HFFc6 (cell line): ENCODE measurements at regions not wholly inside any gene's neighbourhood (a gene's known extent, or its start where the extent isn't known, plus 50 kb on each side); places are given as distances from the start of the nearest gene placed in this dataset.

Experiments used
- DNase-seq: peaks from one replicate; pipeline ENCODE4 v3.0.0-alpha.2; 2018
- H3K27ac Mint-ChIP-seq: 2 replicates; pipeline ENCODE4 v1.8.0; 2020; ENCODE audit warnings: mild to moderate bottlenecking, mixed read lengths
- H3K27me3 Mint-ChIP-seq: 2 replicates; pipeline ENCODE4 v1.8.0; 2021; ENCODE audit warnings: mild to moderate bottlenecking, moderate library complexity, mixed read lengths; ENCODE audit not compliant: insufficient read depth
- H3K36me3 Mint-ChIP-seq: 2 replicates; pipeline ENCODE4 v1.8.0; 2021; ENCODE audit warnings: low read depth, mixed read lengths
- H3K4me1 Mint-ChIP-seq: 2 replicates; pipeline ENCODE4 v1.8.0; 2020; ENCODE audit warnings: low read depth, mixed read lengths
- H3K4me3 Mint-ChIP-seq: 2 replicates; pipeline ENCODE4 v1.8.0; 2020; ENCODE audit warnings: mild to moderate bottlenecking, moderate library complexity, mixed read lengths
- H3K9me3 Mint-ChIP-seq: 2 replicates; pipeline ENCODE4 v1.8.0; 2020; ENCODE audit warnings: mild to moderate bottlenecking, mixed read lengths
- TF ChIP-seq, protein P1 (sequence below): fragments of 200-600 bp; sonication (generic); IDR thresholded peaks from 2 replicates; pipeline ENCODE4 v1.5.0; 2021; ENCODE audit warnings: antibody characterized with exemption, mild to moderate bottlenecking

DNA sequence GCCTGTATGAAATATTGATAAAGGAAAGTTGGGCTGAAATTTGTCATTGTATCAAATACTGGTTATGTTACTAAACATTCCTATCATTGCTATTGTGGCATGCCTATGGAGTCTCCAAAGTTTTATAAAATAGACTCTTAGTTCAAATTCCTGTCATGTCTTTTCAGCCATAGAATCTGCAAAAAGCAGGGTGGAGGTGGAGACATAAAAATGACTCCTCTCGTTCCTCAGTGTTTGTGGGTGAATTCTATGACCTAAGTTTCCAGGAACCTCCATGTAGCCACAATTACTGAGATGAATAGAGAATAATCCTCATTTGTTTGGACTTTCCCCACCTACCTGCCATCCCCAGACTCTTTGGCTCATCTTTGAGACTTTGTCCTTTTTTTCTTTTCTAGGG is 326.3 kb upstream of the ETAA1 start:
- Mint-ChIP-seq H3K36me3 (no peaks in the 10 kb centered on the region), H3K27ac (no peak overlapping the region), H3K4me3 (no peak overlapping the region), H3K4me1 (peaks cover 24% of the 10 kb centered on the region), H3K9me3 (no peaks in the 10 kb centered on the region), H3K27me3 (peaks cover 2% of the 10 kb centered on the region; the same call in 1 of the 2 replicates)
- TF ChIP-seq, protein P1, sequence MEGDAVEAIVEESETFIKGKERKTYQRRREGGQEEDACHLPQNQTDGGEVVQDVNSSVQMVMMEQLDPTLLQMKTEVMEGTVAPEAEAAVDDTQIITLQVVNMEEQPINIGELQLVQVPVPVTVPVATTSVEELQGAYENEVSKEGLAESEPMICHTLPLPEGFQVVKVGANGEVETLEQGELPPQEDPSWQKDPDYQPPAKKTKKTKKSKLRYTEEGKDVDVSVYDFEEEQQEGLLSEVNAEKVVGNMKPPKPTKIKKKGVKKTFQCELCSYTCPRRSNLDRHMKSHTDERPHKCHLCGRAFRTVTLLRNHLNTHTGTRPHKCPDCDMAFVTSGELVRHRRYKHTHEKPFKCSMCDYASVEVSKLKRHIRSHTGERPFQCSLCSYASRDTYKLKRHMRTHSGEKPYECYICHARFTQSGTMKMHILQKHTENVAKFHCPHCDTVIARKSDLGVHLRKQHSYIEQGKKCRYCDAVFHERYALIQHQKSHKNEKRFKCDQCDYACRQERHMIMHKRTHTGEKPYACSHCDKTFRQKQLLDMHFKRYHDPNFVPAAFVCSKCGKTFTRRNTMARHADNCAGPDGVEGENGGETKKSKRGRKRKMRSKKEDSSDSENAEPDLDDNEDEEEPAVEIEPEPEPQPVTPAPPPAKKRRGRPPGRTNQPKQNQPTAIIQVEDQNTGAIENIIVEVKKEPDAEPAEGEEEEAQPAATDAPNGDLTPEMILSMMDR, result no peak
- peak; percentile 27 for DNase-seq

DNA sequence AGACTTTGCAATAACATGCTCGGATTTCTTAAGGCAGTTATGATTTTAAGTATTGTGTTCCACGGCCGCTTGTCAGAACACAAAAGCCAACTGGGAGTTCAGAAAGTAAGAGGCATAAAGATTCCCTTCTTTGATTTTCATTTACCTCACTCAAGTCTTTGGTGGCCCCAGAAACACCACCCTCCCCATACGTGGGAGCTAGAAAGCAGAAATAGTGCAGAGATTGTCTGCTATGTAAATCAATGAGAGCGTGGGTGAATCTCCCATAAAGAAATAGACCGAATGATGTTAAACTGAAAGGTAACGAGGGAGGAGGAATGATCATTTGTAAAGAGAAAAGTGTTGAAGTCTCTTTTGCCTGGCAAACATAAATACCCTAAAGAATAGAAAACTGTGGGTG is 322.1 kb upstream of the ETAA1 start:
- Mint-ChIP-seq H3K4me3 (no peak overlapping the region), H3K27ac (no peak overlapping the region), H3K4me1 (peaks cover 24% of the 10 kb centered on the region), H3K9me3 (no peaks in the 10 kb centered on the region), H3K27me3 (peaks cover 2% of the 10 kb centered on the region; the same call in 1 of the 2 replicates), H3K36me3 (no peaks in the 10 kb centered on the region; the same call in 1 of the 2 replicates)
- TF ChIP-seq, protein P1, result no peak
- DNase-seq, result no peak

DNA sequence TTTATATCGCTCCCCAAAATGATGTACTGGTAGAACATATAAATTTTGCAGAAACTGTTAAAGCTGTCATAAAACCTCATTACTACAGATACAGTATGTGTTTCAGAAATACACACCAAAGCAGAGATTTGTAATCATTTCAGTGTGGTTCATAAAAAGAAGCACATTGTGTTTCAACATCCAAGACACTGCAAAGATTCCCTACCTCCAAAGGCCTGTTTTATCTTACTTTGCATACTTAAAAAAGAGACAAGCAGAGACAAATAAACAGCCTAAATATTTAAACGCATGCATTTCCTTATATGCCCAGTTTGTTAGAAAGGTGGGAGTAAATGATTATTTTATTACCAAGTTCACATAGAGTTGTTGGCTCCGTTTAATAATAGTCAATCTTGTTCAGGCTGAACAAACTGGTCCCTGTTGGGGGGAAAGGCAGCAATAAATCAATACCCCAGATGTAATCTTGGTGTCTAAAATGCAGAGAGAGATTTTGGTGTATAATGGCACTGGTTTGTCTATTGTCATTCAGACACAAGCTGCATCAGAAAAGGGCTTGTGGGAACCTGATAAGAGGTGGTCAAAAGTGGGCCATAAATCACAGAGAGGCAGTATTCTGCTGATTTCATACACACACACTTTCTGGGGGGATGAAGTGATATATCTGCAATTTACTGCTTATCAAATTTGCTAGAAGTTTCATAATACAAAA is 321.4 kb upstream of the ETAA1 start:
- TF ChIP-seq, protein P1, result no peak
- no peaks in the 10 kb centered on the region; the same call in 1 of the 2 replicates for H3K36me3 Mint-ChIP-seq
- H3K4me3 Mint-ChIP-seq, result no peak overlapping the region
- peaks cover 2% of the 10 kb centered on the region; the same call in 1 of the 2 replicates for H3K27me3 Mint-ChIP-seq
- peaks cover 2% of the 10 kb centered on the region for H3K9me3 Mint-ChIP-seq
- no peak overlapping the region for H3K27ac Mint-ChIP-seq
- DNase-seq, result no peak
- peaks cover 23% of the 10 kb centered on the region for H3K4me1 Mint-ChIP-seq

DNA sequence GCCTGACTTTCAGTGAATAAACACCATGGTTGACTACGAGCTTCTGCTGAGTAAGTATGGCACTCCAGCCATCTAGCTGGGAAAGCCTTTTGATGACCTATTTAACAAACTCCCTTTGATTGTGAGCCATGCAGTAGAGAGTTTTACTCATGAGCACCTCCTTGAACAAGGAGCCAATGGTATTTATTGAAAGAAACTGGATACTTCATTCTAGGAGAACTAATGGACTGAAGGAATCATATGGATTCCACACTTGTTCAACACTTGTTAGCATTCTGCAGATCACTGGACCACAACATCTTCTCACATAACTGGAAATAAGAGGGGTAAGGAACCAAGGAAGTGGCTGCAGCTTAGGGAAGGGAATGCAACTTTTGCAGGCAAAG is 320.9 kb upstream of the ETAA1 start:
- Mint-ChIP-seq H3K36me3 (no peaks in the 10 kb centered on the region; the same call in 1 of the 2 replicates), H3K9me3 (peaks cover 7% of the 10 kb centered on the region), H3K27me3 (peaks cover 2% of the 10 kb centered on the region; the same call in 1 of the 2 replicates), H3K4me3 (no peak overlapping the region), H3K4me1 (peaks cover 17% of the 10 kb centered on the region), H3K27ac (no peak overlapping the region)
- DNase-seq, result no peak
- TF ChIP-seq, protein P1, result no peak

DNA sequence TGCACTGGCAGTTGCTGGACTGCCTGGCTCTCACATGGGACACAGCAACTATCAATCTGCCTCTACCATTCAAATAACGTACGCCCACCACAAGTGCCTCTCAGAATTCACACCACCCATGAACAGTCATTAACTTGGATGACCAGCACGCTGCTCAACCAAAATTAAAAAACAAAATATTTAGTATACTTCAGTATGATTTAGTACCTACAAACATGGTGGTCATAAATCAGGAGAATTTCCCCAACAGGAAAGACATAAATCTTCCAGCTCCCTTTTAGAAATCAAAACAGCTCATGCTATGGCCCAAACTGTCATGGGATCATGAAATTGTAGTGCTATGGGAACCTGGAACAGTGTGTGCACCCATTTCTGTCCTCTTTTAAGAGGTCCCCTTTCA is 317.4 kb upstream of the ETAA1 start:
- Mint-ChIP-seq H3K9me3 (peaks cover 7% of the 10 kb centered on the region), H3K4me3 (no peak overlapping the region), H3K27ac (no peak overlapping the region), H3K27me3 (no peaks in the 10 kb centered on the region), H3K36me3 (no peaks in the 10 kb centered on the region; the same call in 1 of the 2 replicates), H3K4me1 (no peaks in the 10 kb centered on the region)
- TF ChIP-seq, protein P1, result no peak
- DNase-seq, result no peak
